ENCODE measurements at regions not wholly inside any gene's neighbourhood (a gene's known extent, or its start where the extent isn't known, plus 50 kb on each side); places are given as distances from the start of the nearest gene placed in this dataset.
"Not testable (repeated sequence)": the region's sequence is repeated elsewhere in the genome, so short reads cannot be mapped to it uniquely, and the experiment has no call there.

DNA sequence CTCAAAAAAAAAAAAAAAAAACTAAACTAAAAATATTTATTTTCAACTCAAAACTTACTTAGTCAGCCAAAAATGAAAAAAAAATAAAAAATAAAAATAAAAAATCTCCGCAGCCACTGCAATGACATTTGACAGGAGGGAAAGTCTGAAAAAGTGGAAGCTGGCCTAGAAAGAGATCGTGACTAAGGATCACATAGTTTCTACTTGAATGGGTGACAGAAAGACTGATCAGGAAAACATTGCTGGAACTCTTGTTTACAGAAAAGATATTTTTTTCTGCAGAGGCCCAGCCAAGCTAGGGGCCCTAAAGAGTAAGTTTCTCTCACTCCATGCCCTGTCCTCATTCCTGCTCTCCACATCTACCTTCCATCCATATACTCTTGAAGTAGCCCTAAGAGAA, 92.8 kb upstream of the KCND2 start:
- DNase-seq (ENCODE audit: low spot score), result no peak

DNA sequence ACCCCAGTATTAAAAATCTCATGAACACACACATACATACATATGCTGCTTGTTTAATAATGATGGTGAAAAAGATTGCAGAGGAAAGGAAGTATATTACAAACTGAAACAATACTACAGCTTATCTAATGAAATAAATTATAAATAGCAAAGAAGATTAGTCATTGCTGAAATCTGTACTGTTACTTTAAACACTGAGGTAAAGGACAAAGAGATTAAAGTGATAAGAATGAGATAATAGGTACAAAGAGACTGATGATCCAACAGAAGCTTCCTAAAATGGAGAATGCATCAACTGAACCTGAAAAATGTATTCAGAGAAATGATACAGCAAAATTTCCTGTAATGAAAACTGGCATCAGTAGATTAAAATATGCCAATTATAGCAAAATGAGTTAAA, 91.5 kb upstream of the KCND2 start:
- no peak for DNase-seq (ENCODE audit: low spot score)

DNA sequence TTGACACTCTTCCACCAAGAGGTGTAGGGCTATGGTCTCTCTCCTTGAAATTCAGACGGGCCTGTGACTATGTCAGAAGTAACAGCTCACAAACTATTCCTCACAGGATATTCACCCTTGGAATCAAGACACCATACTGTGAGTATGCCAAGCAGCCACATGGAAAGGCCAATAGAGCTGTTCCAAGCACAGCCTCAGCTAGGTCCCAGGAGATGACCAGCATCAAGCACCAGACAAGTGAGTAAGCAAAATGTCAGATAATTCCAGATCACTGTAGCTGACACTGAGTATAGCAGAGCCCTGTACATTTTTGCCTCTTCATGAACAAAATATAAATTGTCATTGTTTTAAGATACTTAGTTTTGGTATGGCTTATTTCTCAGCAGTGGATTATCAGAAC, 88.1 kb upstream of the KCND2 start:
- DNase-seq (ENCODE audit: low spot score), result no peak

DNA sequence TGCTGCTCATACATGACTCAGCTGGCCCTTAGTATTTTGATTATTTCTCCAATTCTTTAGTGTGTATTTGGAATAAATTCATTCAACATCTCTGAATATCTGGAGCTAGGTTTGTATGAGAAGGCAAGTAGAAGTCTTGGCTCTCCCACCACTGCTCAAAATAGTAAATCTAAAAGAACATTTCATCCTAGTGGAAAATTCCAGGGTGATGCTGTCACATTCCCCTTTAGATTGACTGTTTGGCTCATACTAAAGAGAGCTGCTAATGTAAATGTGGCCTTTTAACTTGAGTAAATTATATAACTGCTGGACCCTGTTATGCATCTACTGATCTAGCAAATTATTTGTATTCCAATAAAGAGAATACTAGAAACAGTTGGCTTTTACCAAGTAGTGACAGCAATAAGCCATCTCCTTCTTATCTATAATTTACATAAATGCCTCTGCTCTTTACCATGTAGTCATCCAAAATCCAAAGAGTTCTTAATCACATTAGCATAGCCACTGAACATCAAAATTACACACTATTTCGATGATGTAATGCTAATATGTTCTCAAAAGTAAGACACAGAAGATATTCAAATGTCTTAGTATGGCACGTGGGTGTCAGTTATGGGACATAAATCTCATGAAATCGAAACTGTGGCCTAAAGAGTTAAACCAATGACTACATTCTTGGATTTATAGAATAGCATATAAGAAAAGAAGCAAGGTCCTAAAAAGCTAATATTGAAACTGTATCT, 86.9 kb upstream of the KCND2 start:
- DNase-seq (ENCODE audit: low spot score), result peak; percentile 17

DNA sequence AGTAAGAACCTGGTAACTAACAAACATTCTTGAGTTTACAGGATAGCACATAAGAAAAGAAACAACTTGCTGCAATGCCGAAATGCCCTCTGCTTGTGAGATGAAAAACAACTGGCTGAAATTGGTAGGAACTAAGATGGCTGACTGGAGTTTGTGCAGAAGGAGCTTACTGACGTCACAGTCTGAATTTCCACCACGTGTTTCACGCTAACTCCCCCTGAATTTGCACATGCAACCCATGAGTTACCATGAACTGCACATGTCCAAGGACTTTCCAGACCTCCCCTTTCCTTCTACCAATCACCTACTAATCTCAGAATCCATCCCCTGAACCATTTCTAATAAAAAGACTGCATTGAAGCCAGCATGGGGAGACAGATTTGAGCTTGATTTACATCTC, 86.3 kb upstream of the KCND2 start:
- DNase-seq (ENCODE audit: low spot score), result no peak

DNA sequence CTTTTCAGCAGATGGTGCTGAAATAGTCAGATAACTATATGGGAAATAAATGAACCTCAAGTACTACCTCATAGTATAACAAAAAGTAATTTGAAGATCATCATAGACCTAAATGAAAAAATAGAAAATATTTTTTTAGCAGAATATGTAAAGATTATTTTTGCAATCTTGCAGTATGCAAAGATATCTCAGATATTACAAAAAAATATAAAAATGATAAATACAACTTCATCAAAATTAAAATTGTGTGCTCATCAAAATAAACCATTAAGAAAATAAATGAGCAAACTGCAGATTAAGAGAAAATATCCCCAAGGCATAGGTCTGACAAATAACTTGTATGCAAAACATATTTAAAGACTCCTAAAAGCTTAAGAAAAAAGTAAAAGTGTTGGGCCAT, 83.4 kb upstream of the KCND2 start:
- no peak for DNase-seq (ENCODE audit: low spot score)

DNA sequence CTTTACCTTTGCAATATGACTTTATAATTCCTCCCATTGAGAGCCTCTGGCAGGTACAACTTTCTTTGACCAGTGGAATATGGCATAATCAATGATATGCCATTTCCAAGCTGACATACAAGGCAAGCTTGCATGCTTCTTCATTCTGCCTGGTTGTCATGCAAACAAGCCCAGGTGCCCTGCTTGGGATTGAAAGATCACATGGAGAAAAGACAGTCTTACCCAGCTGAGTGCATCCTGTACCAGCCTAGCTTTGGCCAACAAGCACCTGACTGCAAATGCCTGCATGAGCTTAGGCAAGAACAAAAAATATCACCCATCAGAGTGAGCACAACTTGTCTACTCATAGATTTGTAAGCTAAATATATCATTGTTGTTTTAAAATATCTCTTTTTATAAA, 82.9 kb upstream of the KCND2 start:
- DNase-seq (ENCODE audit: low spot score), result no peak

DNA sequence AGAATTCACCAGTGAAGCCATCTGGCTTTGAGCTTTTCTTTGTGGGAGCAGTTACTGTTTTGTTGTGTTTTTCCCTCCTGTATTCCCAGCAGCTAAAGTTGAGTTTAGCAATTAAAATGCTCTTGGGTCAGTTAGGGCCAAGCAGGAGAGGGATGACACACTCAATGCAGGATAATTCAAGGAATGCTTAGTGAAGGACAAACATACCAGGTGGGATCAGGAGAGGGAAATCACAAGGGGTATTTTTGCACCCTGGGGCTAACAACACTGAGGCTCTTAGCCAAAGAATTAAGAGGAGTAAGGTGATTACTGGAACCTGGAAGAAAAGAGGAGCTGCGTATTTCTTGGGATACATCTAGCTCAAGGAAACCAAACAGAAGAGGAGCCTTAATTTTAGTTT, 82.4 kb upstream of the KCND2 start:
- no peak for DNase-seq (ENCODE audit: low spot score)

DNA sequence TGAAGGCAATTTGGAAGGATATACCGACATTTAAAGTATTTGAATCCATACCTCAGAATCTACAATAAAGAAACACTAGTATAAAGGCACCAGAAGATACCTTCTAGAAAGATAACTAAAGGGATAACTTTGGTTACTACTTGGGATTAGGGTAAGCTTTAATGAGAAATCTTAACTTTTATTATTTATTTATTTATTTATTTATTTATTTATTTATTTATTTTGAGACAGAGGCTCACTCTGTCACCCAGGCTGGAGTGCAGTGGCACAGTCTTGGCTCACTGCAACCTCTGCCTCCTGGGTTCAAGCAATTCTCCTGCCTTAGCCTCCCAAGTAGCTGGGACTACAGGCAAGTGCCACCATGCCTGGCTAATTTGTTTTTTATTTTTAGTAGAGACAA, 81.6 kb upstream of the KCND2 start:
- not testable (repeated sequence) for DNase-seq (ENCODE audit: low spot score)

DNA sequence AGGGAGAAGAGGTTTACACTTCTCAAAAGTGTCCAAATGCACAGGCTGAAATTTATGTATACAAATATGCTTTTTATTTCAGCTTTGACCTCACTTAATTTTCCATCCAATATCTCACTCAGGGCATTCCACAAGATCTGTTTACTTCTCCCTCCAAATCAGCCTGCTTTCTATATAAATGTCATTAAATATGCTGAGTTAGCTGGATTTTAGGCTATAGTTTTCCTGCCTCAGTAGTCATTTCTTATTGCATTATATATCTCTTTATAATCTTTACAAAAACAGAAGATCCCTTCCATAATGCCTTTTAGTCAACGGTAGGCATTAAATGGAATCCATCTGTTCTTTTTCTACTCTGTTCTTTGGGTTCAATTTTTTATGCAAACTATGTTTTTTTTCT, 71.7 kb upstream of the KCND2 start:
- no peak for DNase-seq (ENCODE audit: low spot score)

DNA sequence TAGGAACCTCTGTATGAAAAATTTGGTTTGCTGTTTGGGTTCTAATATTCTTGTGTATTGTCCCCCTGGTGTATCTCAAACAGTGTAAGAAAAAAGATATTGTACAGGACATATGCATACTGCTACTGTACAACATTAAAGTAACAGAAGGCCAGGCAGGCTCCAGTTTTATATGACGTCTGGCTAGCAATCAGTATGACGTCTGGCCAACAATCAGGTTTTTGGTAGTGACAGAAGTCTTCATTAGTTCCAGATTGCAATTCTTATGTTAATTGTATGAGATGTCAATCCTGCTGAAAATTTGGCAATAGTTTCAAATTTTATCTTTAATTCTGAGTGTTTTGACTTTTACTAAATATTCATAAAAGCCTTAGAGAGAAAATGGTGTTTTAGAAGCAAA, 67.9 kb upstream of the KCND2 start:
- no peak for DNase-seq (ENCODE audit: low spot score)

DNA sequence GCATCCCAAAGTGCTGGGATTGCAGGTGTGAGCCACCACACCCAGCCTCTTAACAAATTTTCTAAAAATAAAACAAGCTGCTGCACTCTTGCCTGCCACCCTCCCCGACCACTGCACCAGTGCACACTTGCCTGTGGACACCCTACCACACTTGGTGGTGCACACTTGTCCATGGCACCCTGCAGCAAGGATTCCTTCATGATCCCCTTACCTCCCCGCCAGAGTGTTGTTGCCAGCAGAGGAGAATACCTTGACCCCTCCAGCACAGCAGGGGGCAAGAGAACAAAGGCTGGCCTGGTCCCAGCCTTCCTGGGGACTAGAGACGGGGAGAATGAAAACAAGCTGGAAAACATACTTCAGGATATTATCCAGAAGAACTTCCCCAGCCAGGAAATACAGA, 65.9 kb upstream of the KCND2 start:
- DNase-seq (ENCODE audit: low spot score), result no peak

DNA sequence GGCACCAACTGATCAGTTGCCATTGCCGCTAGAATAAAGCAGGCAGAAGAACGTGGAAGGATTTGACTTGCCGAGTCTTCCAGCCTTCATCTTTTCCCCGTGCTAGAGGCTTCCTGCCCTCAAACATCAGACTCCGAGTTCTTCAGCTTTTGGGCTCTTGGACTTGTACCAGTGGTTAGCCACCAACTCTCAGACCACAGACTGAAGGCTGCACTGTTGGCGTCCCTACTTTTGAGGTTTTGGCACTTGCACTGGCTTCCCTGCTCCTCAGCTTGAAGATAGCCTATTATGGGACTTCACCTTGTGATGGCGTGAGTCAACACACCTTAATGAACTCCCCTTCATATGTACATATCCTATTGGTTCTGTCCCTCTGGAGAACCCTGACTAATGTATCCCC, 57.3 kb upstream of the KCND2 start:
- no peak for DNase-seq (ENCODE audit: low spot score)

DNA sequence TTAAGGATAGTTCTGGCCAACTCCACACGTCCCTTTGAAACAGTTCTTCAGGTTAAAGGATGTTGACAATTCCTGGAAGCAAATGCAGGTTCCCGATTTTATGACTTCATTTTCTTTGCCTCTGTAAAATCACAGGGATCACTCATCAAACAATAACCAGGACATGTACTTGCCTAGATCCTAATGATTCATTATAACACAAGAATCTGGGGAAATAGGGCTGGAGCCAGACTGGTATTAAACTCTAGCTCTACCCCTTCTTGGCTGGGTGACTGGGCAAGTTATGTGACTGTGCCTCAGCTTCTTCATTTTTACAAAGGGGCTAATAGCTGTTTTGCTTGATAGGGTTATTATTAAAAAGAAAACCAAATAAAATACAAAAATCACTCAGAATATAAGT, 56.0 kb upstream of the KCND2 start:
- no peak for DNase-seq (ENCODE audit: low spot score)

DNA sequence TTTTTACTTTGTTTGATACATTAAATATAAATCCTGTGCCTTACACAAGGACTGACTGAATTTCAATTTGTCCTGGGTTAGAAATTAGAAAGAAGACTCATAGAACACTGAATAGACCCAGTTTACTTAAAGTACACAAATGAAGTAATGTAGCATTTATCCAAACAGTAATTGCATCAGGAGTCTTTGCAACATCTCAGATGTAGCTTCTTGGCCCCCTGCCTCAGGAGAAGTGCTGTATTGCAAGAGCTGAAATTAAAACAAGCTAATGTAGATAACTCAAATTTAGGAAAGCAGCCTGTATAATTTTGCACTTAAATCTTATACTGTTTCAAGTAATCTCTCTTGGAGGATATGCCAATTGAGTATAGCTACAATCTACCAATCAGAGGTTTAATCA, 54.3 kb upstream of the KCND2 start:
- DNase-seq (ENCODE audit: low spot score), result no peak

DNA sequence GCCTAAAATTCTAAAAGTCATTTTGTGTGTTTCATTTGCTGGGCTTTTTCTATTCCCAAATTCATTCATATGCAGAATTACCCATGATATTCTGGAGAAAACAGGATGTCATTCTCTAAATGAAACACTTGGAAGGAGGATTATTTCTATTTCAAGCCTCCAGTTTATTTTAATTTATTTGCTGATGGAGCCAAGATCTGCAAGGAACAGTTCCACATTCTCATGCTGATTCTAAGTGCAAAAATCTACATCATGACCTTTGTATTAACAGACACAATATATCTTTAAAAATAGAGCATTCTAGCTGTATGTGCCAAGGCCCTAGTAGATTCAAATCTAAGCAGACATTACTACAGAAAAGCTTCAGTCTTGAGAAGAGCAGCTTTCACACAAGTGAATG, 51.3 kb upstream of the KCND2 start:
- DNase-seq (ENCODE audit: low spot score), result no peak

Data from umbilical cord (tissue), 1 donor.